ENCODE measurements at regions not wholly inside any gene's neighbourhood (a gene's known extent, or its start where the extent isn't known, plus 50 kb on each side); places are given as distances from the start of the nearest gene placed in this dataset.

DNA sequence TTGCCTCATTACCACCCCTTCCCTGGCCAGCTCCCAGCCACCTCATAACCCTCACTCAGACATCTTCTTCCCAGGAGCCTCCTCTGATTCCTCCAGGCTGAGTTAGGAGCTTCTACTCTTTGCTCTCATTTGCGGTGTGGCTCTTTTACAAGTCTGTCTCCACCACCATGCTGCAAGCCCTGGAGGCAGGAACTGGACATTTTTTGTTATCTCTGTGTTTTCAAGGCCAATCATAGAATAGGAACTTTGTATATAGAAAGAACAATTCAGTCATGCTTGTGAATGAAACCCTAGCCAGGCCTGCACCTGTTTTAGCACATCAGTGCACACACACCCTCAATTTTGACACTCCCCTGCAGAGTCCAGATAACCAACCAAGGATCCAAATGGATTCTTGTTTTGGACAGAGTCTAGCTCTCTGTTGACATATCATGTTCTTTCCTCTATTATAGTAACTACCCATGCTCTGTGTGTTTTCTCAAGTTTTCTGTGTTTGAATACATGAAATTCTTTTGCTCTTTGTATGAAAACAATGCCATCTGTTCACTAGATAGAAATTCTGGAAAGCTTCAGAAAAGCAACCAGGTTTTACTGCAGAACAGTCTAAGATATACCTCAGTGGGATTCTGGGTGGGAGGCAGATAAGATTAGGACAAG lies 60.9 kb upstream of the ZNF648 start:
- TF ChIP-seq, protein P1, sequence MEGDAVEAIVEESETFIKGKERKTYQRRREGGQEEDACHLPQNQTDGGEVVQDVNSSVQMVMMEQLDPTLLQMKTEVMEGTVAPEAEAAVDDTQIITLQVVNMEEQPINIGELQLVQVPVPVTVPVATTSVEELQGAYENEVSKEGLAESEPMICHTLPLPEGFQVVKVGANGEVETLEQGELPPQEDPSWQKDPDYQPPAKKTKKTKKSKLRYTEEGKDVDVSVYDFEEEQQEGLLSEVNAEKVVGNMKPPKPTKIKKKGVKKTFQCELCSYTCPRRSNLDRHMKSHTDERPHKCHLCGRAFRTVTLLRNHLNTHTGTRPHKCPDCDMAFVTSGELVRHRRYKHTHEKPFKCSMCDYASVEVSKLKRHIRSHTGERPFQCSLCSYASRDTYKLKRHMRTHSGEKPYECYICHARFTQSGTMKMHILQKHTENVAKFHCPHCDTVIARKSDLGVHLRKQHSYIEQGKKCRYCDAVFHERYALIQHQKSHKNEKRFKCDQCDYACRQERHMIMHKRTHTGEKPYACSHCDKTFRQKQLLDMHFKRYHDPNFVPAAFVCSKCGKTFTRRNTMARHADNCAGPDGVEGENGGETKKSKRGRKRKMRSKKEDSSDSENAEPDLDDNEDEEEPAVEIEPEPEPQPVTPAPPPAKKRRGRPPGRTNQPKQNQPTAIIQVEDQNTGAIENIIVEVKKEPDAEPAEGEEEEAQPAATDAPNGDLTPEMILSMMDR (IDR thresholded peaks at IDR 0.05; ENCODE audit: insufficient read depth, low read length) = no peak
- TF ChIP-seq POLR2AphosphoS5 (IDR thresholded peaks at IDR 0.05; ENCODE audit: low read depth) (no peak), GABPA (IDR thresholded peaks at IDR 0.05; ENCODE audit: low read depth) (no peak), SPI1 (IDR thresholded peaks at IDR 0.05; ENCODE audit: borderline replicate concordance, low read depth) (no peak)
- TF ChIP-seq, protein P2, sequence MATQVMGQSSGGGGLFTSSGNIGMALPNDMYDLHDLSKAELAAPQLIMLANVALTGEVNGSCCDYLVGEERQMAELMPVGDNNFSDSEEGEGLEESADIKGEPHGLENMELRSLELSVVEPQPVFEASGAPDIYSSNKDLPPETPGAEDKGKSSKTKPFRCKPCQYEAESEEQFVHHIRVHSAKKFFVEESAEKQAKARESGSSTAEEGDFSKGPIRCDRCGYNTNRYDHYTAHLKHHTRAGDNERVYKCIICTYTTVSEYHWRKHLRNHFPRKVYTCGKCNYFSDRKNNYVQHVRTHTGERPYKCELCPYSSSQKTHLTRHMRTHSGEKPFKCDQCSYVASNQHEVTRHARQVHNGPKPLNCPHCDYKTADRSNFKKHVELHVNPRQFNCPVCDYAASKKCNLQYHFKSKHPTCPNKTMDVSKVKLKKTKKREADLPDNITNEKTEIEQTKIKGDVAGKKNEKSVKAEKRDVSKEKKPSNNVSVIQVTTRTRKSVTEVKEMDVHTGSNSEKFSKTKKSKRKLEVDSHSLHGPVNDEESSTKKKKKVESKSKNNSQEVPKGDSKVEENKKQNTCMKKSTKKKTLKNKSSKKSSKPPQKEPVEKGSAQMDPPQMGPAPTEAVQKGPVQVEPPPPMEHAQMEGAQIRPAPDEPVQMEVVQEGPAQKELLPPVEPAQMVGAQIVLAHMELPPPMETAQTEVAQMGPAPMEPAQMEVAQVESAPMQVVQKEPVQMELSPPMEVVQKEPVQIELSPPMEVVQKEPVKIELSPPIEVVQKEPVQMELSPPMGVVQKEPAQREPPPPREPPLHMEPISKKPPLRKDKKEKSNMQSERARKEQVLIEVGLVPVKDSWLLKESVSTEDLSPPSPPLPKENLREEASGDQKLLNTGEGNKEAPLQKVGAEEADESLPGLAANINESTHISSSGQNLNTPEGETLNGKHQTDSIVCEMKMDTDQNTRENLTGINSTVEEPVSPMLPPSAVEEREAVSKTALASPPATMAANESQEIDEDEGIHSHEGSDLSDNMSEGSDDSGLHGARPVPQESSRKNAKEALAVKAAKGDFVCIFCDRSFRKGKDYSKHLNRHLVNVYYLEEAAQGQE (IDR thresholded peaks at IDR 0.05; ENCODE audit: insufficient replicate concordance, low read depth) = no peak
